H1 (cell line): ENCODE measurements at regions not wholly inside any gene's neighbourhood (a gene's known extent, or its start where the extent isn't known, plus 50 kb on each side); places are given as distances from the start of the nearest gene placed in this dataset.

Source experiments
- CTCF ChIA-PET: fragments of 300-600 bp; sonication (Branson Sonifier 250); formaldehyde crosslinking; loops from one replicate; lab custom pipeline; 2021; ENCODE audit not compliant: partially characterized antibody; lab: Charles Lee
- POLR2A ChIA-PET: fragments of 300-600 bp; sonication (Branson Sonifier 250); formaldehyde crosslinking; loops from one replicate; lab custom pipeline; 2021; ENCODE audit warnings: inconsistent platforms; ENCODE audit not compliant: partially characterized antibody; lab: Charles Lee
- DNase-seq, 2 experiments: peaks; one replicate each; pipeline versions ENCODE4 v3.0.0 to v3.0.0-alpha.2; 2010 to 2022; ENCODE audit warnings: low spot score in 2 of 2, low read depth in 1 of 2, mixed read lengths in 1 of 2
- FAIRE-seq: peaks from 2 replicates; lab custom pipeline; 2011; peaks lifted over from hg19 to GRCh38; lab: Jason Lieb, UNC
- H2AFZ ChIP-seq: 2 replicates; pipeline ENCODE4 v1.8.1; 2012; ENCODE audit warnings: low read length, inconsistent platforms
- H2AK5ac ChIP-seq: 2 replicates; pipeline ENCODE4 v1.6.1; 2013; ENCODE audit warnings: low read depth, low read length
- H2BK120ac ChIP-seq: replicated peaks from 2 replicates; pipeline ENCODE3; 2013; ENCODE audit warnings: low read depth, low read length, inconsistent platforms
- H2BK12ac ChIP-seq: 2 replicates; pipeline ENCODE4 v1.6.1; 2013; ENCODE audit warnings: low read depth, low read length
- H2BK15ac ChIP-seq: 2 replicates; pipeline ENCODE4 v1.6.1; 2013; ENCODE audit warnings: low read length
- H2BK20ac ChIP-seq: 2 replicates; pipeline ENCODE4 v1.6.1; 2013; ENCODE audit warnings: low read length
- H2BK5ac ChIP-seq: 2 replicates; pipeline ENCODE4 v1.6.1; 2013; ENCODE audit warnings: low read depth, low read length
- H3K14ac ChIP-seq: 2 replicates; pipeline ENCODE4 v1.6.1; 2013; ENCODE audit warnings: inconsistent platforms; ENCODE audit not compliant: insufficient read length
- H3K18ac ChIP-seq: 2 replicates; pipeline ENCODE4 v1.6.1; 2013; ENCODE audit warnings: low read length; ENCODE audit errors: extremely low read depth
- H3K23ac ChIP-seq: 2 replicates; pipeline ENCODE4 v1.6.1; 2013; ENCODE audit warnings: inconsistent platforms; ENCODE audit not compliant: insufficient read length
- H3K23me2 ChIP-seq: 2 replicates; pipeline ENCODE4 v1.6.1; 2013; ENCODE audit warnings: low read depth, low read length
- H3K27ac ChIP-seq: 2 replicates; pipeline ENCODE4 v1.6.1; 2011; ENCODE audit warnings: low read depth, low read length, inconsistent platforms
- H3K27me3 ChIP-seq, 4 experiments: replicated peaks in 1 of 4; 1 replicate in 1 of 4; 2 replicates in 3 of 4; pipeline versions ENCODE4 v1.6.1 to v1.8.1; 2011 to 2013; ENCODE audit warnings: low read length in 3 of 4, mild to moderate bottlenecking in 3 of 4, inconsistent platforms in 2 of 4, mixed read lengths in 2 of 4, moderate library complexity in 1 of 4; ENCODE audit not compliant: control insufficient read depth in 3 of 4, insufficient read depth in 3 of 4; ENCODE audit errors: extremely low read depth in 1 of 4
- H3K36me3 ChIP-seq, 4 experiments: 2 replicates each; pipeline versions ENCODE4 v1.6.1 to v1.8.1; 2011 to 2013; ENCODE audit warnings: mild to moderate bottlenecking in 4 of 4, low read length in 3 of 4, moderate library complexity in 2 of 4, control low read depth in 1 of 4, inconsistent platforms in 1 of 4; ENCODE audit not compliant: insufficient read depth in 4 of 4, control insufficient read depth in 2 of 4
- H3K4ac ChIP-seq: replicated peaks from 2 replicates; pipeline ENCODE3; 2013; ENCODE audit warnings: low read length, low read depth, mixed read lengths, inconsistent platforms; ENCODE audit not compliant: insufficient read length
- H3K4me1 ChIP-seq, 4 experiments: replicated peaks in 1 of 4; 1 replicate in 1 of 4; 2 replicates in 3 of 4; pipeline versions ENCODE4 v1.6.1 to v1.8.1; 2011 to 2013; ENCODE audit warnings: low read length in 3 of 4, inconsistent platforms in 2 of 4, mixed read lengths in 1 of 4; ENCODE audit not compliant: insufficient read depth in 4 of 4, control insufficient read depth in 3 of 4
- H3K4me2 ChIP-seq, 2 experiments: 2 replicates each; pipeline versions ENCODE4 v1.6.1 to v1.8.1; 2011 to 2013; ENCODE audit warnings: low read depth in 2 of 2, low read length in 2 of 2, control low read depth in 1 of 2, inconsistent platforms in 1 of 2, mild to moderate bottlenecking in 1 of 2; ENCODE audit not compliant: insufficient read depth in 1 of 2
- H3K4me3 ChIP-seq, 4 experiments: fragments of 200-600, 300-600 bp in 1 of 4; sonication (generic), shearing (Covaris generic), sonication (Bioruptor Twin) in 1 of 4; 2 replicates each; pipeline versions ENCODE4 v1.5.1 to v1.8.1; 2011 to 2016; ENCODE audit warnings: low read length in 4 of 4, low read depth in 3 of 4, control low read depth in 2 of 4, inconsistent platforms in 2 of 4, mild to moderate bottlenecking in 2 of 4, mixed read lengths in 1 of 4, moderate library complexity in 1 of 4; ENCODE audit not compliant: insufficient read depth in 2 of 4; ENCODE audit errors: extremely low read depth in 1 of 4
- H3K56ac ChIP-seq: replicated peaks from 2 replicates; pipeline ENCODE3; 2013; ENCODE audit warnings: low read depth, mild to moderate bottlenecking, mixed read lengths, low read length, inconsistent platforms; ENCODE audit not compliant: insufficient read length
- H3K79me1 ChIP-seq: 2 replicates; pipeline ENCODE4 v1.6.1; 2013; ENCODE audit warnings: low read depth, low read length, control low read depth
- H3K79me2 ChIP-seq, 2 experiments: 2 replicates each; pipeline versions ENCODE4 v1.6.1 to v1.8.1; 2012 to 2013; ENCODE audit warnings: low read length in 2 of 2, mild to moderate bottlenecking in 2 of 2, inconsistent platforms in 1 of 2; ENCODE audit not compliant: insufficient read depth in 2 of 2, control insufficient read depth in 1 of 2
- H3K9ac ChIP-seq, 4 experiments: replicated peaks in 1 of 4; 1 replicate in 1 of 4; 2 replicates in 3 of 4; pipeline versions ENCODE4 v1.6.1 to v1.8.1; 2011 to 2013; ENCODE audit warnings: low read depth in 3 of 4, low read length in 3 of 4, control low read depth in 2 of 4, mild to moderate bottlenecking in 2 of 4, moderate library complexity in 2 of 4, inconsistent platforms in 1 of 4; ENCODE audit errors: extremely low read depth in 1 of 4
- H3K9me3 ChIP-seq, 2 experiments: 2 replicates each; pipeline versions ENCODE4 v1.6.1 to v1.8.1; 2012 to 2013; ENCODE audit warnings: mild to moderate bottlenecking in 2 of 2, moderate library complexity in 2 of 2, control low read depth in 1 of 2, inconsistent platforms in 1 of 2, low read depth in 1 of 2, low read length in 1 of 2, mixed read lengths in 1 of 2; ENCODE audit not compliant: insufficient read depth in 2 of 2
- H4K20me1 ChIP-seq, 2 experiments: replicated peaks in 1 of 2; 2 replicates each; pipeline versions ENCODE3 to v1.8.1; 2011 to 2013; ENCODE audit warnings: inconsistent platforms in 2 of 2, low read length in 2 of 2, mild to moderate bottlenecking in 1 of 2; ENCODE audit not compliant: insufficient read depth in 2 of 2, control insufficient read depth in 1 of 2
- H4K5ac ChIP-seq: 2 replicates; pipeline ENCODE4 v1.6.1; 2013; ENCODE audit warnings: low read length, low read depth, mixed read lengths, inconsistent platforms; ENCODE audit not compliant: insufficient read length
- H4K8ac ChIP-seq: 2 replicates; pipeline ENCODE4 v1.8.0; 2013; ENCODE audit warnings: mild to moderate bottlenecking, moderate library complexity, low read length, inconsistent platforms; ENCODE audit not compliant: insufficient read depth; ENCODE audit errors: extremely low read depth
- H4K91ac ChIP-seq: replicated peaks from 2 replicates; pipeline ENCODE3; 2013; ENCODE audit warnings: low read length, mixed read lengths, inconsistent platforms; ENCODE audit not compliant: insufficient read length
- KDM5A ChIP-seq: fragments of 200-600 bp; IDR thresholded peaks from 2 replicates; pipeline ENCODE4 v1.7.1; 2012; ENCODE audit warnings: mild to moderate bottlenecking, low read length, inconsistent platforms, mixed read lengths
- SAP30 ChIP-seq: fragments of 300-600 bp; sonication (generic); IDR thresholded peaks from 2 replicates; pipeline ENCODE4 v1.7.1; 2012; ENCODE audit warnings: low read length, moderate library complexity, mild to moderate bottlenecking, inconsistent platforms; ENCODE audit not compliant: insufficient read depth, insufficient replicate concordance
- SRF ChIP-seq: IDR thresholded peaks from 2 replicates; pipeline ENCODE4 v1.6.1; 2011; ENCODE audit warnings: mild to moderate bottlenecking, low read depth, low read length, moderate library complexity
- SUZ12 ChIP-seq: fragments of 200-600 bp; sonication (generic); IDR thresholded peaks from 2 replicates; pipeline ENCODE4 v1.6.1; 2012; ENCODE audit warnings: mild to moderate bottlenecking, inconsistent platforms, low read length, moderate library complexity, mixed read lengths
- TAF1 ChIP-seq: IDR thresholded peaks from 2 replicates; pipeline ENCODE4 v1.6.1; 2011; ENCODE audit warnings: mild to moderate bottlenecking, low read depth, low read length
- WGBS, 2 experiments: shearing (Covaris generic) in 1 of 2; methylation state at CpG; one replicate each; pipeline versions ENCODE4 v1.1.6 to v1.1.7; 2013 to 2015; ENCODE audit warnings: low lambda C conversion rate in 2 of 2, mixed read lengths in 2 of 2, inconsistent platforms in 1 of 2, low coverage in 1 of 2, missing lambda C conversion rate in 1 of 2; ENCODE audit not compliant: insufficient replicate concordance in 2 of 2, insufficient coverage in 1 of 2, insufficient read length in 1 of 2; ENCODE audit errors: extremely low coverage in 1 of 2, missing lambda C conversion rate in 1 of 2; 5-methylcytosine and 5-hydroxymethylcytosine counted together

DNA sequence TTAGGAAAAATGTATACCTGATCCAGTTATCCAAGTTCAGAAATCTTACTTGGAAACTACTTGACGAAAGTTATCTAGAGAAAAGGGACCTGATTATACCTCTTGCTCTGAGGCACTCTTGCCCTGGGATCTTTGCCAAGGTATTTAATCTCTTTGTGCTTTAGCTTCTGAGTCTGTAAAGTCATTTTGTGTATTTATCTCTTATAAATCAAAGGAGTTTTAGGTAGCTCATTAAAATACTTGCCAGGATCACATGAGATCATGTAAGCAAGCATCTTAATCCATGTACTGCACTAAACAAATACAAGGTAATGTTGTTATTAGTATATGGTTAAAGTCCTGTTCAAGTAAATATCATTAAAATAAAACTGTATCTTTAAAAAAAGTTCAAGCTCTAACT lies 147.5 kb downstream of the IPO8 start:
- 86% methylated on average over 1 of the region's 1 CpG; no CpG with 5 or more reads in 1 of the 2 experiments for WGBS, 2 experiments
- Histone ChIP-seq H3K79me2 (no peaks in the 10 kb centered on the region), H3K79me1 (no peaks in the 10 kb centered on the region), H2AFZ (no peak overlapping the region), H3K27ac (no peak overlapping the region)
- CTCF ChIA-PET: no interaction called here
- TF ChIP-seq KDM5A (no peak), SUZ12 (no peak), SRF (no peak), SAP30 (no peak), TAF1 (no peak)
- TF ChIP-seq, all 59 proteins: peak for 0
- H2BK5ac ChIP-seq: no peak overlapping the region
- H3K23ac ChIP-seq: no peak overlapping the region
- H3K36me3 ChIP-seq: no peaks in the 10 kb centered on the region
- no peak for DNase-seq
- no peak overlapping the region for H4K5ac ChIP-seq
- H3K27me3 ChIP-seq: no peaks in the 10 kb centered on the region
- H2BK20ac ChIP-seq: no peak overlapping the region
- H4K91ac ChIP-seq: no peak overlapping the region
- no peak overlapping the region for H3K4ac ChIP-seq
- no peak overlapping the region for H2BK15ac ChIP-seq
- H3K56ac ChIP-seq: no peak overlapping the region
- H2AK5ac ChIP-seq: no peak overlapping the region
- H3K4me3 ChIP-seq: no peak overlapping the region
- POLR2A ChIA-PET: no interaction called here
- H3K4me2 ChIP-seq: no peak overlapping the region
- H4K8ac ChIP-seq: no peak overlapping the region
- H3K9ac ChIP-seq: no peak overlapping the region
- H2BK120ac ChIP-seq: no peak overlapping the region
- H2BK12ac ChIP-seq: no peak overlapping the region
- H4K20me1 ChIP-seq: no peaks in the 10 kb centered on the region
- H3K23me2 ChIP-seq: no peaks in the 10 kb centered on the region; the same call in 1 of the 2 replicates
- H3K14ac ChIP-seq: no peak overlapping the region
- no peak for FAIRE-seq
- H3K4me1 ChIP-seq: no peaks in the 10 kb centered on the region
- peaks cover 5 to 13% of the 10 kb centered on the region in 2 experiments; a peak in 3 of 4 replicates for H3K9me3 ChIP-seq
- H3K18ac ChIP-seq: no peak overlapping the region
